NCI-H1694 treated with DMSO at 0.1 percent for 48 hours (cell line): ENCODE measurements at regions not wholly inside any gene's neighbourhood (a gene's known extent, or its start where the extent isn't known, plus 50 kb on each side); places are given as distances from the start of the nearest gene placed in this dataset.

Experiments used
- DNase-seq: peaks from one replicate; lab custom pipeline; 2025; lab: John Stamatoyannopoulos, UW

GRCh38 chr13:54884682-54885081 is 1856.1 kb downstream of the OLFM4 start:
- DNase-seq = no peak

- DNase-seq = no peak
Observed at GRCh38 chr13:54890976-54891375, 1862.4 kb downstream of the OLFM4 start.

DNA sequence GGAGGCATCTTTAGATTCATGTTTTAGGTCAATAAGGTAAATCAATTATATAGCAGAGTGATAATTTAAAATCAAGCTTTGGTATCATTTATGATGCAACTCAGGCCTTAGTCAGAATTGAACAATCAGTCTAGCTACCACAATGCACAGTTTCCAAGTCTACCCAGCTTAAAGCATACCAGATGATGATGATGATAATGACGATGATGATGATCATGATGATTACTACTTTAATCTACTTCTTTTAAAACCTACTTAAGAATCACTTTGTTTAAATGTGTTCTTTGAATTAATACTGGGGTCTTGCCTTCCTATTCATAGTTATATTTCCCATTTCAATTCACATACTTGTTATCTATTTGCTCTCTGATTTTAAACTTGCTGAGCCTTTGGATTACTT is 1872.7 kb downstream of the OLFM4 start:
- DNase-seq = no peak

GRCh38 chr13:54912367-54912766 is 1883.8 kb downstream of the OLFM4 start:
- no peak for DNase-seq

DNA sequence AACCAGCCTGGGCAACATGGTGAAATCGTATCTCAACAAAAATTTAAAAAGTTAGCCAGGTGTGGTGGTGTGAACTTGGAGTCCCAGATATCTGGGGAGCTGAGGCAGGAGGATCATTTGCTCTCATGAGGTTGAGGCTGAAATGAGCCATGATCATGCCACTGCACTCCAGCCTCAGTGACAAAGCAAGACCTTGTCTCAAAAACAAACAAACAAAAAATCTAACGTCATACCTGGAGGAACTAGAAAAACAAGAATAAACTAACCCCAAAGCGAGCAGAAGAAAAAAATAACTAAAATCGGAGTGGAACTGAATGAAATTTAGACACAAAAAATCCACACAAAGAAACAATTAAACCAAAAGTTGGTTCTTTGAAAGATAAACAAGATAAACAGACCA is 1885.1 kb downstream of the OLFM4 start:
- DNase-seq = no peak

GRCh38 chr13:54927538-54927937 is 1898.9 kb downstream of the OLFM4 start:
- DNase-seq = no peak

DNA sequence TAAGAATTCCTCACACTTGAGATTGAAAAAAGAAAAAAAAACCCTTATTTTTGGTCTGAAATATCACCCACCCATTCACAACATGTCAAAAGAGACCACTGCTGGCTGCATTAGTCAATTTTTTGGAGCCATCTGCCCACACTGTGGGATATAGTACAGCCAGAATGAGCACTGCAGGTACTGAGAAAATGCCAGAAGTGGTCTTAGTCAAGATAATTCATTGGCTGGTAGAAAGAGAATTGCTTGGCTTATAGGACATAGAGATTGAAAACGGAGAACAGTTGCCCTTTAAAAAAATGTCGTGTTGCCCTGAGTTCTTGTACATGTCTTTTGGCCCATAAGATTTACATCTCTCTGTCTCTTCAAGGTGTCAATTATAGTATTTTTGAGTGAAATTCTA is 1899.5 kb downstream of the OLFM4 start:
- no peak for DNase-seq

- no peak for DNase-seq
Observed at GRCh38 chr13:54934121-54934520, 1905.5 kb downstream of the OLFM4 start.

DNA sequence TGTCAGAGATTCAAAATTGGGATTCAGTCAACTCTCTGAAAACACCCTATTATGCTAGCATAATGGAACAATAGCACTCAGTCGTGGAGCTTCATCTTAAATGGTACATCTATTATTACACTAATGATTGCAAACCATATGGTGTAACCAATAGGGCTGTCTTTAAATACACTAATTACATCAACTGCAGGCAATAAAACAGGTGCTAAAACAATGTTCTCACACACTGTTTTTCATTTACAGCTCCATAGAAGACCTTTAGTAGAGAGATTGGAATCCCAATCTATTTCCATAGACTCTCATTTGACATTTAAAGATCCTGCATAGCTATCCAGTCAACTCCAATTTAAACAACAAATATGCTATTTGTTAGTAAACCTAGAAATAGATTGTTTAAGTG is 1917.4 kb downstream of the OLFM4 start:
- peak; percentile 4 for DNase-seq

DNA sequence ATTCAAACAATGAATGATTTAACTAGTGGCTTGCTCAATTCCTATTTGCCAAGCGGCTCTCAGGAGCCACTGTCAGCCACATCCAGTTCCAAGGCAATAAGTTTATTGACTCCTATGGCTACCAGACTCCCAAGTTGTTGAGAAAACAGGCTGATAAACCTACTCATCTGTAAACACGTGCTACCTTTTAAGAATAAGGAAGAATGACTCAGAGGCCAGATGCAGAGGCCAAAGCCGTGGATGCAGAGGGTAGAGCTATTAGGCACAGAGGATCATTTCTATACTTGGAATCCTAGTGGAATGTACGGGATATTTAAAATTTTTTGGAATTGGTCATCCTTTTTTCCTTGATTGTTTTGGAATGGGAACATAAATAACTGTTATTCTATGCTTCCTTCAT is 1921.1 kb downstream of the OLFM4 start:
- DNase-seq = no peak

GRCh38 chr13:54950546-54950945 is 1921.9 kb downstream of the OLFM4 start:
- no peak for DNase-seq

DNA sequence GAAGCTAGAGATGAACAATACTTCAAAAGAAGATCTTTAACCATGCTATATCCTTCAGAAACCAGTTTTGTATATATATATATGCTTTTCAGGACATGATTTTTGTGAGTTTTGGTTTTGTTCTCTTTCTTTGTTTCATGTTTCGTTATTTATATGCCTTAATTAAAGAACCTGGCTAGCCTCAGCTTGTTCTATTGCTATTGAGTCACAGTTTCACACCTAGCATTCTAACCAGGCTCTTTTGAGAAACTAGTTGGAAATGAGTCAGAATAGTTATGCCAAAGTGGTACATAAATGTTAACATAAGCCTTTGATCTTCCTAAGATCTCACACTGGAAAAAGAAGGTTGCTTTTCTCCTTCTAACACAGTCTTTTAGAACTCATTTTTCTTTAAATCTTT is 1925.2 kb downstream of the OLFM4 start:
- DNase-seq = no peak

- no peak for DNase-seq
Observed at GRCh38 chr13:54958781-54959180, 1930.2 kb downstream of the OLFM4 start.

GRCh38 chr13:54965881-54966280 is 1937.3 kb downstream of the OLFM4 start:
- DNase-seq = no peak

DNA sequence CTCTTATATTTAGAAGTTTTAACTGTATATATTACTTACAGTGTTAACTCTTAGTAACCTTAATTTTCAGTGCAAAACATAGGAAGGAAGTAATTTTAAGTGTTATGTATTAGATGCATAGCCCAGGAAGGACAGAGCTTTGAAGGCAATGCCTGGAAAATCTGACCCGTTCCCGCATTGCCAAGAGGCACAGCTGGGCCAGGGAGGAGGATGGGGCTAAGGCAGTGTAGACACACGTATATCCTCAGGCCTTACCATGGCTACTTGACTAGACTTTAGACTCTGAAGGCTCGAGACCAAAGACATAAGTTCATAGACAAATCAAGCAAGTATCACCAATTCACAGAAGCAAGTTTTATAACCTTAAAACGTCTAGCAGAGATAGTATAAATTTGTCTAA is 1944.2 kb downstream of the OLFM4 start:
- no peak for DNase-seq

GRCh38 chr13:54975676-54976075 is 1947.1 kb downstream of the OLFM4 start:
- DNase-seq = no peak

- no peak for DNase-seq
Observed at GRCh38 chr13:54980651-54981050, 1952.0 kb downstream of the OLFM4 start.

- DNase-seq = no peak
Observed at GRCh38 chr13:54989418-54989817, 1960.8 kb downstream of the OLFM4 start.

DNA sequence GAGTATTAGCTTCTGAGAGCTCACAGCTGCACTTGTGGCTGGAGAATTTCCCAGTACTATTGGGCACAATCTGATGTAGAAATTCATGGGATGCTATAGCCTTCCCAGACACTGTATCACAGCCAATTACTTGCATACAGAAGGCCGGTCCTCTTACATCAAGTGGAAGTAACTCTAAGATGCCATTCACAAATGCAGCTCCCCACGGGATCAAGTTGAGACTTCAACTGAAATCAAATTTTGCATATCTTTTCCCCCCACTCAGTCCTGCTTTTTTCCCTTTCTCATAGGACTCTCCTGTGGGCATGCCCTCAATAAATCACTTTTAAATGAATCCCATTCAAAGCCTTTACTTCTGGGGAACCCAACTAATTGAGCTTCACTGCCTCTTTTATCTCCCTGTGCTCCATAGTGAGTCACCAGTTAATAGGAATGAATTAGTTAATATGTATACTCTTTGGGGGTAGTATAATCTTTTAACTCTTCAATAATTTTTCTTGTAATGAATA is 1970.8 kb downstream of the OLFM4 start:
- no peak for DNase-seq

- no peak for DNase-seq
Observed at GRCh38 chr13:55000043-55000442, 1971.4 kb downstream of the OLFM4 start.

- DNase-seq = no peak
Observed at GRCh38 chr13:55000844-55001243, 1972.2 kb downstream of the OLFM4 start.

GRCh38 chr13:55001881-55002280 is 1973.3 kb downstream of the OLFM4 start:
- DNase-seq = no peak

DNA sequence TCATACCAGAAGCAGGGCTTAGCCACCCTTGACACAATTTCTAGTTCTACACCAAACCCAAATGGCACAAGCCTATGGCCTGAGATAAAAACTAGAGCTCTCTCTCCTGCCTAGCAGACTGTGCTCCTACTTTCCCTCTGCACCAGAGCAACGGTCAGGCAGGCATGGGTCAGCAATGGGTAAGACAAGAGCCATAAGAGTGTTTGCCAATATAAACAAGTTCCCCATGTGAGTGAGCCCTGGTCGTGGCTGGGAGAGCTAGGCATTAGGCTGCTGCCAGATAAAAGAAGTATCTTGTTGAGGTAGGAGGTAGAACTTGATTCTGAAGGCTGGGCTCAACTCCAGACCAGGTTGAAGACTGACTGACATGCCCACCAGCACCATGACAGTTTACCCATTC is 1979.1 kb downstream of the OLFM4 start:
- DNase-seq = no peak

- no peak for DNase-seq
Observed at GRCh38 chr13:55013051-55013450, 1984.4 kb downstream of the OLFM4 start.

- DNase-seq = no peak
Observed at GRCh38 chr13:55029280-55029679, 2000.7 kb downstream of the OLFM4 start.
